ENCODE measurements at regions not wholly inside any gene's neighbourhood (a gene's known extent, or its start where the extent isn't known, plus 50 kb on each side); places are given as distances from the start of the nearest gene placed in this dataset.

DNA sequence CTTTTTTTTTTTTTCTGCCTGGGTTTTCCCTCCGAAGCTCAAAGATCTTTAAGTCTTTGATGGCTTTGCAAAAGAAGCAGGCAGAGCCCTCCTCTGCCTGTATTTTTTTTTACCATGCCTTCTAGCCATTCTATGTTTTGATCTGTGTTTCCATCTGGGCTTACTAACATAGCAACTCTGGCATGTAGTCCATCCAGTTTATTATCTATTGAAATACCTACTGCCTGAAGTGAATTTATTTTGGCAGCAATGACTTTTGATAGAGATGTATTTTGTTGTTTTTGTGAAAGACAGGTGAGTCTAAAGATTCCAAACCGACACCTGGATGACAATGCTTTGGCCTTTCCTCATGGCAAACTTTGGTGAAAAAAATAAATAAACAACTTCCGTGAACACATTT, 1157.7 kb upstream of the MAP3K7 start:
- peaks cover 8% of the 10 kb centered on the region for H3K4me1 Mint-ChIP-seq (ENCODE audit: low read depth, unreplicated experiment)
- TF ChIP-seq, protein P1, sequence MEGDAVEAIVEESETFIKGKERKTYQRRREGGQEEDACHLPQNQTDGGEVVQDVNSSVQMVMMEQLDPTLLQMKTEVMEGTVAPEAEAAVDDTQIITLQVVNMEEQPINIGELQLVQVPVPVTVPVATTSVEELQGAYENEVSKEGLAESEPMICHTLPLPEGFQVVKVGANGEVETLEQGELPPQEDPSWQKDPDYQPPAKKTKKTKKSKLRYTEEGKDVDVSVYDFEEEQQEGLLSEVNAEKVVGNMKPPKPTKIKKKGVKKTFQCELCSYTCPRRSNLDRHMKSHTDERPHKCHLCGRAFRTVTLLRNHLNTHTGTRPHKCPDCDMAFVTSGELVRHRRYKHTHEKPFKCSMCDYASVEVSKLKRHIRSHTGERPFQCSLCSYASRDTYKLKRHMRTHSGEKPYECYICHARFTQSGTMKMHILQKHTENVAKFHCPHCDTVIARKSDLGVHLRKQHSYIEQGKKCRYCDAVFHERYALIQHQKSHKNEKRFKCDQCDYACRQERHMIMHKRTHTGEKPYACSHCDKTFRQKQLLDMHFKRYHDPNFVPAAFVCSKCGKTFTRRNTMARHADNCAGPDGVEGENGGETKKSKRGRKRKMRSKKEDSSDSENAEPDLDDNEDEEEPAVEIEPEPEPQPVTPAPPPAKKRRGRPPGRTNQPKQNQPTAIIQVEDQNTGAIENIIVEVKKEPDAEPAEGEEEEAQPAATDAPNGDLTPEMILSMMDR (IDR thresholded peaks at IDR 0.05; ENCODE audit: partially characterized antibody, unreplicated experiment), result no peak
- no peaks in the 10 kb centered on the region for H3K36me3 Mint-ChIP-seq (ENCODE audit: unreplicated experiment)
- H3K9me3 Mint-ChIP-seq (ENCODE audit: unreplicated experiment), result peaks cover 1% of the 10 kb centered on the region
- no peak overlapping the region for H3K4me3 Mint-ChIP-seq (ENCODE audit: unreplicated experiment)
- DNase-seq, result no peak
- H3K27me3 Mint-ChIP-seq (ENCODE audit: unreplicated experiment), result peaks cover 2% of the 10 kb centered on the region
- H3K27ac Mint-ChIP-seq (ENCODE audit: unreplicated experiment), result no peak overlapping the region

GRCh38 chr6:91743756-91744155, 1156.9 kb upstream of the MAP3K7 start:
- Mint-ChIP-seq H3K36me3 (ENCODE audit: unreplicated experiment) (no peaks in the 10 kb centered on the region), H3K9me3 (ENCODE audit: unreplicated experiment) (peaks cover 1% of the 10 kb centered on the region), H3K27me3 (ENCODE audit: unreplicated experiment) (peaks cover 2% of the 10 kb centered on the region), H3K4me1 (ENCODE audit: low read depth, unreplicated experiment) (peaks cover 8% of the 10 kb centered on the region), H3K27ac (ENCODE audit: unreplicated experiment) (no peak overlapping the region), H3K4me3 (ENCODE audit: unreplicated experiment) (no peak overlapping the region)
- TF ChIP-seq, protein P1 (IDR thresholded peaks at IDR 0.05; ENCODE audit: partially characterized antibody, unreplicated experiment), result no peak
- DNase-seq, result no peak

DNA sequence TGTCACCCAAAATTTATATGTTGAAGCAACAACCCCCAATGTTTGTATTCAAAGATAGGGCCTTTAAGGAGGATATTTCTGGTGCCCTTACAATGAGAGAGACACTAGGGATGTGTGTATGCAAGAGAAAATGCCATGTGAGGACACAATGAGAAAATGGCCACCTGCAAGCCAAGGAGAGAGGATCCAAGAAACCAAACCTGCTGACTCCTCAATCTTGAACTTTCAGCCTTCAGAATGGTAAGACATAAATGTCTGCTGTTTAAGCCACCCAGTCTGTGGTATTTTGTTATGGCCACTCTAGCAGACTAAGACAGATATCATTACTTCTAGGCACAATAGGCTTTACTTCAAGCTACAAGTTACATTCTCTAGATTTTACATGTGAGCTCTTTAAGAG, 1145.1 kb upstream of the MAP3K7 start:
- DNase-seq, result no peak
- Mint-ChIP-seq H3K36me3 (ENCODE audit: unreplicated experiment) (no peaks in the 10 kb centered on the region), H3K27me3 (ENCODE audit: unreplicated experiment) (no peaks in the 10 kb centered on the region), H3K9me3 (ENCODE audit: unreplicated experiment) (no peaks in the 10 kb centered on the region), H3K4me3 (ENCODE audit: unreplicated experiment) (no peak overlapping the region), H3K27ac (ENCODE audit: unreplicated experiment) (no peak overlapping the region), H3K4me1 (ENCODE audit: low read depth, unreplicated experiment) (no peaks in the 10 kb centered on the region)
- TF ChIP-seq, protein P1 (IDR thresholded peaks at IDR 0.05; ENCODE audit: partially characterized antibody, unreplicated experiment), result no peak

DNA sequence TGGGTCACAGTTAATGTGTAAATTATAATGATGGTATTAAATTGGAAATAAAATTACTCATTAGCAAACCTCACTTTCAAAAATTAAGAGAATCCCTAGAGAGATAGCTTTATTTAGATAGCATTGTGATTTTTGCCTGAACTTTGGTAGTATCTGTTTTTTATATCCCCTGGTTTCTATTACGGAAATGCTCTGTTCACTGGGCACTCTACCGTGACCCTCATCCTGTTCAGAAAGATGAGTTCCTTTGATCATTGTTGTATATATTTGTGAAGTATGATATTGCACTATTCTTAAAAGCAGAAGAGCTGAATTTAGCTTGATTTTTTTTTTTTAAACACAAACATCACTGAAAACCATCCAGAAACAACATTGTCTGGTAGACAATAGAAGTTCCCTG, 1143.8 kb upstream of the MAP3K7 start:
- TF ChIP-seq, protein P1 (IDR thresholded peaks at IDR 0.05; ENCODE audit: partially characterized antibody, unreplicated experiment), result no peak
- no peaks in the 10 kb centered on the region for H3K4me1 Mint-ChIP-seq (ENCODE audit: low read depth, unreplicated experiment)
- no peaks in the 10 kb centered on the region for H3K9me3 Mint-ChIP-seq (ENCODE audit: unreplicated experiment)
- no peak overlapping the region for H3K4me3 Mint-ChIP-seq (ENCODE audit: unreplicated experiment)
- no peak for DNase-seq
- no peaks in the 10 kb centered on the region for H3K36me3 Mint-ChIP-seq (ENCODE audit: unreplicated experiment)
- no peaks in the 10 kb centered on the region for H3K27me3 Mint-ChIP-seq (ENCODE audit: unreplicated experiment)
- no peak overlapping the region for H3K27ac Mint-ChIP-seq (ENCODE audit: unreplicated experiment)

GRCh38 chr6:91720324-91720723, 1133.5 kb upstream of the MAP3K7 start:
- Mint-ChIP-seq H3K4me3 (ENCODE audit: unreplicated experiment) (no peak overlapping the region), H3K36me3 (ENCODE audit: unreplicated experiment) (peaks cover 7% of the 10 kb centered on the region), H3K9me3 (ENCODE audit: unreplicated experiment) (no peaks in the 10 kb centered on the region), H3K27ac (ENCODE audit: unreplicated experiment) (no peak overlapping the region), H3K27me3 (ENCODE audit: unreplicated experiment) (peaks cover 1% of the 10 kb centered on the region), H3K4me1 (ENCODE audit: low read depth, unreplicated experiment) (peaks cover 3% of the 10 kb centered on the region)
- no peak for DNase-seq
- TF ChIP-seq, protein P1 (IDR thresholded peaks at IDR 0.05; ENCODE audit: partially characterized antibody, unreplicated experiment), result no peak

All from glutamatergic neuron (in vitro differentiated cells).